ENCODE measurements at regions not wholly inside any gene's neighbourhood (a gene's known extent, or its start where the extent isn't known, plus 50 kb on each side); places are given as distances from the start of the nearest gene placed in this dataset.

DNA sequence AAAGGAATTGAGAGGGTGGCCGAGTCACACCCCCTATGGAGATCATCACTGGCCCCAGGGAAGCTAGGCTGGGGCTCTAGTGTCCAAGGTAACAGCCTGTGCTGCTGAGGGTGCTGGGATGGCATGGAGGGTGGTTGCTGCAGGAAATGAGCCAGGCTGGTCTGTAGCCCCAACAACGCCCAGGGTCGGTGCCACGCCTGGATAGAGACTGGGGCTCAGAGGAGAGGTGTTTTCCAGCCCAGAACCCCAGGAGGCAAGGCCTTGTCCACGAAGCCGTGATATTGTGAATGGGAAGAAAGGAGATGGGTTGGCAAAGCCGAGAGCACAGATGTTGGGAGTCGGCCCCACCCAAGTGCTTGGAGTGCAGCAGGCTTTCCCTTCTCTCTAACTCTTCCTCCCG is 68.9 kb upstream of the ACTRT2 start:
- no peak for ATAC-seq
- in situ Hi-C loops (cut with MboI; ENCODE audit: low sequenced_read_pairs in 4 of 4) = no loop called here
- TF ChIP-seq POLR2A (IDR thresholded peaks at IDR 0.05) (no peak), CTCF (IDR thresholded peaks at IDR 0.05 in 4 of 5, conservative IDR thresholded peaks at IDR 0.05 in 1 of 5) (no peak)

DNA sequence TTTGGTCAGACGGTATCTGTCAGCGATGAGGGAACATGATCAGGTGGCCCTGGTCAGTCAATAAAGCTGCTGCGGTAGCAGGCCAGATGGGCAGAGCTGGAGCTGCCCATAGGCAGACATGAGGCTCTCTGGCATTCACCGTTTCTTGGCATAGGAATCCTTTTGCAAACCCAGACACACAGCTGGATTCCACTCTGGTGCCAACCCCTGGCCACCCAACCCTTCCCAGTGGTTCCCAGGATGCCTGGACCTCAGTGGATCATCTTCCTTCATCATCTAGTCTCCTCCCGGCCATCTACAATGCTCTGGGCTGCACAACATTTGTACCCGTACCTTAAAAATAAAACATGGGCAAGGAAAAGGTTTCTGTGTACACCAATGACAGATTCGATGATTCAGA is 68.3 kb upstream of the ACTRT2 start:
- Histone ChIP-seq H3K4me1 (no peaks in the 10 kb centered on the region), H3K27me3 (peaks cover 15 to 23% (median 21%) of the 10 kb centered on the region in 3 donors), H3K4me3 (no peak overlapping the region), H3K9me3 (peaks cover 0 to 14% (median 0%) of the 10 kb centered on the region in 3 donors), H3K36me3 (no peaks in the 10 kb centered on the region), H3K27ac (no peak overlapping the region)
- no peak for TF ChIP-seq POLR2A (IDR thresholded peaks at IDR 0.05)
- TF ChIP-seq CTCF (IDR thresholded peaks at IDR 0.05 in 4 of 5, conservative IDR thresholded peaks at IDR 0.05 in 1 of 5) = no peak
- intact Hi-C loops (cut with DNase I; ENCODE audit: low total_unique reads) = no loop called here
- in situ Hi-C loops (cut with MboI; ENCODE audit: low sequenced_read_pairs in 4 of 4) = no loop called here
- ATAC-seq = no peak
- DNase-seq = no peak

More for the DNA sequence above, 68.9 kb upstream of the ACTRT2 start:
- H3K4me1 ChIP-seq = no peaks in the 10 kb centered on the region
- H3K9me3 ChIP-seq = peaks cover 0 to 9% (median 0%) of the 10 kb centered on the region in 3 donors
- peaks cover 17 to 25% (median 22%) of the 10 kb centered on the region in 3 donors for H3K27me3 ChIP-seq
- H3K4me3 ChIP-seq = no peak overlapping the region
- intact Hi-C loops (cut with DNase I; ENCODE audit: low total_unique reads) = no loop called here
- no peak overlapping the region for H3K27ac ChIP-seq
- H3K36me3 ChIP-seq = no peaks in the 10 kb centered on the region
- DNase-seq = no peak

DNA sequence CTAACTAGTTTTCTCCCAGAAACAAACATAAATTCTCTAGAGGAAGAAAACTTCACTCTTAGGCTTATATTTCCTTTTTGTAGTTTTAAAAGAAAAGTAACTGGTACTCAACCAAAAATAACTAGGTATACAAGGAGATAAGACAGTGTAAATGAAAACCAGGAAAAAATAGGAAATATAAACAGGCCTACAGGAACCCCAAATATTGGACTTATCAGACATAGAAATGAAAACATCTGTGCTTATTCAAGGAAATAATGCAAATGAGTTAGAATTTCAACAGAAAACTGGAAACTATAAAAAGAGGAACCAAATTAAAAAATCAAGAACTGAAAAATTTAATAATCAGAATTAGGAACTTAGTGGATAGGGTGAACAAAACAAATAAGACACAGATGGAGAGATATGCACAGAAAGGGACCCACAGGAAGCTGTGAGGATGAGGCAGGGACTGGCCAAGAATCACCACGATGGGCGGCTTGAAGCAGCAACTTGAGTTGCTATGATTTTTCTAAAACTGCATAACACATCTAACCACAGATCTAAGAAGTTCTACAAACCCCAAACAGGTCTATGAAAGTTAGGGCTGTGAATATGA is 67.5 kb upstream of the ACTRT2 start:
- H3K27me3 ChIP-seq = peaks cover 8 to 15% (median 14%) of the 10 kb centered on the region in 3 donors
- H3K9me3 ChIP-seq = peaks cover 0 to 16% (median 0%) of the 10 kb centered on the region in 3 donors
- ATAC-seq (no peak), DNase-seq (no peak)
- H3K36me3 ChIP-seq = no peaks in the 10 kb centered on the region
- no peak overlapping the region for H3K4me3 ChIP-seq
- intact Hi-C loops (cut with DNase I; ENCODE audit: low total_unique reads) = no loop called here
- no peak for TF ChIP-seq CTCF (IDR thresholded peaks at IDR 0.05 in 4 of 5, conservative IDR thresholded peaks at IDR 0.05 in 1 of 5)
- TF ChIP-seq POLR2A (IDR thresholded peaks at IDR 0.05) = no peak
- no peaks in the 10 kb centered on the region for H3K4me1 ChIP-seq
- in situ Hi-C loops (cut with MboI; ENCODE audit: low sequenced_read_pairs in 4 of 4) = no loop called here
- no peak overlapping the region for H3K27ac ChIP-seq

- in situ Hi-C loops (cut with MboI; ENCODE audit: low sequenced_read_pairs in 4 of 4) = no loop called here
- DNase-seq = no peak
- intact Hi-C loops (cut with DNase I; ENCODE audit: low total_unique reads) = no loop called here
- Histone ChIP-seq H3K4me1 (no peaks in the 10 kb centered on the region), H3K36me3 (no peaks in the 10 kb centered on the region), H3K9me3 (peaks cover 0 to 16% (median 0%) of the 10 kb centered on the region in 3 donors), H3K27ac (no peak overlapping the region), H3K27me3 (peaks cover 2 to 9% (median 5%) of the 10 kb centered on the region in 3 donors), H3K4me3 (no peak overlapping the region)
- TF ChIP-seq POLR2A (IDR thresholded peaks at IDR 0.05) (no peak), CTCF (IDR thresholded peaks at IDR 0.05 in 4 of 5, conservative IDR thresholded peaks at IDR 0.05 in 1 of 5) (no peak)
- ATAC-seq = no peak
These were observed 65.6 kb upstream of the ACTRT2 start for GRCh38 chr1:2955652-2956051.

DNA sequence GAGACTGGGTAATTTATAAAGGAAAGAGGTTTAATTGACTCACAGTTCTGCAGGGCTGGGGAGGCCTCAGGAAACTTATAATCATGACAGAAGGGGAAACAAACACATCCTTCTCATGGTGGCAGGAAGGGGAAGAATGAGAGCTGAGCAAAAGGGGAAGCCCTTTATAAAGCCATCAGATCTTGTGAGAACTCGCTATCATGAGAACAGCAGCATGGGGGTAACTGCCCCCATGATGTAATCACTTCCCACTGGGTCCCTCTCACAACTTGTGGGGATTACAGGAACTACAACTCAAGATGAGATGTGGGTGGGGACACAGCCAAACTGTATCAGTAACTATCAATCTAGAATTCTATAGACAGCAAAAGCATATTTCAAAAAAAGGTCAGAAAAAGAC is 64.7 kb upstream of the ACTRT2 start:
- Histone ChIP-seq H3K27ac (no peak overlapping the region), H3K4me3 (no peak overlapping the region), H3K27me3 (peaks cover 0 to 5% (median 0%) of the 10 kb centered on the region in 3 donors), H3K4me1 (no peaks in the 10 kb centered on the region), H3K9me3 (peaks cover 0 to 16% (median 0%) of the 10 kb centered on the region in 3 donors), H3K36me3 (no peaks in the 10 kb centered on the region)
- in situ Hi-C loops (cut with MboI; ENCODE audit: low sequenced_read_pairs in 4 of 4) (no loop called here), intact Hi-C loops (cut with DNase I; ENCODE audit: low total_unique reads) (no loop called here)
- no peak for TF ChIP-seq POLR2A (IDR thresholded peaks at IDR 0.05)
- DNase-seq (no peak), ATAC-seq (no peak)

All from gastrocnemius medialis (tissue), 4 donors.